ENCODE measurements at regions not wholly inside any gene's neighbourhood (a gene's known extent, or its start where the extent isn't known, plus 50 kb on each side); places are given as distances from the start of the nearest gene placed in this dataset.
"Not testable (repeated sequence)": the region's sequence is repeated elsewhere in the genome, so short reads cannot be mapped to it uniquely, and the experiment has no call there.

GRCh38 chr4:137825505-137825904 lies 293.2 kb upstream of the PCDH18 start:
- H3K27ac ChIP-seq (ENCODE audit: low read depth, low read length) = no peak overlapping the region
- H3K9me3 ChIP-seq (ENCODE audit: control insufficient read depth in 5 of 5, low read length in 5 of 5) = peaks cover 0 to 8% (median 4%) of the 10 kb centered on the region in 5 donors
- no peak overlapping the region for H3K9ac ChIP-seq (ENCODE audit: low read length in 5 of 5)
- no peaks in the 10 kb centered on the region for H3K27me3 ChIP-seq (ENCODE audit: control insufficient read depth in 5 of 5, insufficient read depth in 4 of 5, low read length in 5 of 5)
- H3K36me3 ChIP-seq (ENCODE audit: control insufficient read depth in 5 of 5, insufficient read depth in 5 of 5, low read length in 5 of 5) = no peaks in the 10 kb centered on the region
- H3K4me1 ChIP-seq (ENCODE audit: control insufficient read depth in 5 of 5, insufficient read depth in 5 of 5, low read length in 5 of 5) = no peaks in the 10 kb centered on the region
- no peak overlapping the region for H3K4me3 ChIP-seq (ENCODE audit: low read depth in 1 of 5, low read length in 5 of 5)

- Histone ChIP-seq H3K36me3 (ENCODE audit: control insufficient read depth in 5 of 5, insufficient read depth in 5 of 5, low read length in 5 of 5) (no peaks in the 10 kb centered on the region), H3K4me3 (ENCODE audit: low read depth in 1 of 5, low read length in 5 of 5) (no peak overlapping the region), H3K9me3 (ENCODE audit: control insufficient read depth in 5 of 5, low read length in 5 of 5) (peaks cover 0 to 5% (median 0%) of the 10 kb centered on the region in 5 donors), H3K4me1 (ENCODE audit: control insufficient read depth in 5 of 5, insufficient read depth in 5 of 5, low read length in 5 of 5) (no peaks in the 10 kb centered on the region), H3K27me3 (ENCODE audit: control insufficient read depth in 5 of 5, insufficient read depth in 4 of 5, low read length in 5 of 5) (no peaks in the 10 kb centered on the region), H3K27ac (ENCODE audit: low read depth, low read length) (no peak overlapping the region), H3K9ac (ENCODE audit: low read length in 5 of 5) (no peak overlapping the region)
Measured at GRCh38 chr4:137823007-137823406, 290.7 kb upstream of the PCDH18 start.

GRCh38 chr4:137819964-137820383 lies 287.7 kb upstream of the PCDH18 start:
- no peaks in the 10 kb centered on the region for H3K4me1 ChIP-seq (ENCODE audit: control insufficient read depth in 5 of 5, insufficient read depth in 5 of 5, low read length in 5 of 5)
- H3K27me3 ChIP-seq (ENCODE audit: control insufficient read depth in 5 of 5, insufficient read depth in 4 of 5, low read length in 5 of 5) = no peaks in the 10 kb centered on the region
- H3K27ac ChIP-seq (ENCODE audit: low read depth, low read length) = no peak overlapping the region
- H3K36me3 ChIP-seq (ENCODE audit: control insufficient read depth in 5 of 5, insufficient read depth in 5 of 5, low read length in 5 of 5) = no peaks in the 10 kb centered on the region
- peaks cover 0 to 2% (median 0%) of the 10 kb centered on the region in 5 donors for H3K9me3 ChIP-seq (ENCODE audit: control insufficient read depth in 5 of 5, low read length in 5 of 5)
- no peak overlapping the region for H3K9ac ChIP-seq (ENCODE audit: low read length in 5 of 5)
- H3K4me3 ChIP-seq (ENCODE audit: low read depth in 1 of 5, low read length in 5 of 5) = no peak overlapping the region

DNA sequence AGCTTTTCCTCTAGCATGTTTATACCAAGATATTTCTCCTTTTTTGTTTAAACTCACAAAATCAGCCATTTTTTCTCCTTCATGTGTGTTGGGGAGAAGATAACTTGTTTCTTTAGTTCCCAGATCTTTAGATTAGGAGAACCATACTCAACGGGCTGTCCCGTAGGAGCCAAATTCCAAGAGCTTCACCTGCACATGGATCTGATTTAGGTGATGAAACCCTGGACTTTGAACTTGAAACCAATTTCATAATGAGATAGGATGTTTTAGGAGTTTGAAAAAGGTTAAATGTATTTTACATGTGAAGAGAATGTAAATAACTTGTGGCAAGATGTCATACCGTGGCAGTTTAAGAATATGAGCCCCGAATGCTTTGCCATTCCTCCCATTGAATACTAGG lies 280.0 kb upstream of the PCDH18 start:
- Histone ChIP-seq H3K27me3 (ENCODE audit: control insufficient read depth in 5 of 5, insufficient read depth in 4 of 5, low read length in 5 of 5) (no peaks in the 10 kb centered on the region), H3K27ac (ENCODE audit: low read depth, low read length) (no peak overlapping the region), H3K36me3 (ENCODE audit: control insufficient read depth in 5 of 5, insufficient read depth in 5 of 5, low read length in 5 of 5) (no peaks in the 10 kb centered on the region), H3K4me1 (ENCODE audit: control insufficient read depth in 5 of 5, insufficient read depth in 5 of 5, low read length in 5 of 5) (no peaks in the 10 kb centered on the region), H3K9me3 (ENCODE audit: control insufficient read depth in 5 of 5, low read length in 5 of 5) (peaks cover 0 to 3% (median 0%) of the 10 kb centered on the region in 5 donors), H3K4me3 (ENCODE audit: low read depth in 1 of 5, low read length in 5 of 5) (no peak overlapping the region), H3K9ac (ENCODE audit: low read length in 5 of 5) (no peak overlapping the region)

DNA sequence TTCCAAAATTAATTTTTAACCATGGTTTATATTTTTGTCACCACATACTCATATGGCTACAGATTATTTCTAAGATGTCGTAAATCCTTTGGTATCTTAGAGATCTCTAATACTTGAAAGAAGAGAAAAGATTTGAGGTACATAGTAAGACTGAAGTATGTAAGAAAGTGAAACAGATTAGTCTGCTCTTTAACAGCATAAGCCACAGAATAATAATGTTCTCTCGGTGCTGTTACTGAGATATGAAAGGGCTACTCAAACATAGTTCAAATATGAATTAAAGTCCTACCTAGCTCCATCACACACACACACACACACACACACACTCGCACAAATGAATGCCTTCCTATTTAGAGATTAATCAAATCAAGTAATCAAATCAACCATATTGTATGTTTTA lies 274.1 kb upstream of the PCDH18 start:
- H3K36me3 ChIP-seq (ENCODE audit: control insufficient read depth in 5 of 5, insufficient read depth in 5 of 5, low read length in 5 of 5) = no peaks in the 10 kb centered on the region
- no peak overlapping the region for H3K27ac ChIP-seq (ENCODE audit: low read depth, low read length)
- H3K4me3 ChIP-seq (ENCODE audit: low read depth in 1 of 5, low read length in 5 of 5) = no peak overlapping the region
- H3K27me3 ChIP-seq (ENCODE audit: control insufficient read depth in 5 of 5, insufficient read depth in 4 of 5, low read length in 5 of 5) = no peaks in the 10 kb centered on the region
- H3K9me3 ChIP-seq (ENCODE audit: control insufficient read depth in 5 of 5, low read length in 5 of 5) = no peaks in the 10 kb centered on the region
- H3K4me1 ChIP-seq (ENCODE audit: control insufficient read depth in 5 of 5, insufficient read depth in 5 of 5, low read length in 5 of 5) = no peaks in the 10 kb centered on the region
- no peak overlapping the region for H3K9ac ChIP-seq (ENCODE audit: low read length in 5 of 5)

DNA sequence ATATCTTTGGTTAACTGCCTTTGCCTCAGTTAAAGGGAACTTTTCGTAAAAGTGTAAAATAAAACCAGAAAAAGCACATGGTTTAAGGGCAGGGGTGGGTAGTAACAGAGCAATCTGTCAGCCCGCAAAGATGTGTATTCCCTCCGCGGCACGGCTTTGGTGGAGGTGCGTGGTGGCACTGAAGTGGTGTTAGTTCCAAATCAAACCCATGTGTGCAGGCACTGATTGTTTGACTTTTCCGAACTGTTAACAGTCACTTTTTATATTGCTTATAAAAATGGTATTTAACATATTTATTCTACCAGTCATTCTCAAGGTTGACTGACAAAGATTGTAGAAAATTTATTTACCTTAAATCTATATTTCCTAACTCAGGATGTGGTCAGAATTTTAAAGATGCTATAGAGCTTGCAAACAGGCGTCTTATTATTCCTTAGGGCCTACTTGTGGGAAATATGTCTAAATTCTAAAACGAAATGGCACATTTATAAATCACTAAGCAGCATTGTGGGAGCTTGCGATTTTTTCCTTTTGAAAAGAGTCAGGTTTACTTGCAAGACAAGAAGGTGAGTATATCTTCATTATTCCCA lies 272.7 kb upstream of the PCDH18 start:
- Histone ChIP-seq H3K36me3 (ENCODE audit: control insufficient read depth in 5 of 5, insufficient read depth in 5 of 5, low read length in 5 of 5) (no peaks in the 10 kb centered on the region), H3K27me3 (ENCODE audit: control insufficient read depth in 5 of 5, insufficient read depth in 4 of 5, low read length in 5 of 5) (no peaks in the 10 kb centered on the region), H3K9me3 (ENCODE audit: control insufficient read depth in 5 of 5, low read length in 5 of 5) (no peaks in the 10 kb centered on the region), H3K4me3 (ENCODE audit: low read depth in 1 of 5, low read length in 5 of 5) (no peak overlapping the region), H3K4me1 (ENCODE audit: control insufficient read depth in 5 of 5, insufficient read depth in 5 of 5, low read length in 5 of 5) (no peaks in the 10 kb centered on the region), H3K9ac (ENCODE audit: low read length in 5 of 5) (no peak overlapping the region), H3K27ac (ENCODE audit: low read depth, low read length) (no peak overlapping the region)

DNA sequence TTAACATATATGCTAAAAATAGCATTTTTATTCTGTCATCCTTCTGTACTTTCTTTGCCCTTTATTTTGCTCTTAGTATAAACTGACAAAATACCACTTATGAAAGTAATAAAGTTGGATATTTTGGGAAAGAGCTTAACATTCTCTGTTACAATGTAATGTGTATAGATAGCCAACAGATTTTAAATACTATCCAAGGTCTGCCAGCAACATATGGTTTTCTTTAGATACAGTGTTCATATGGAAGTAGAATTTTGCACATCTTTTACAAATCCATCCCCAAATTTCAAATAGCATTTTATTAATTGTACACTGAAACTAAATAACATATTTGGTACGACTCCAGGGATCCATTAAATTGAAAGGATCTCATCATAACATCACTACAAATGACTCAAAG lies 268.6 kb upstream of the PCDH18 start:
- H3K27me3 ChIP-seq (ENCODE audit: control insufficient read depth in 5 of 5, insufficient read depth in 4 of 5, low read length in 5 of 5) = no peaks in the 10 kb centered on the region
- H3K27ac ChIP-seq (ENCODE audit: low read depth, low read length) = no peak overlapping the region
- H3K4me3 ChIP-seq (ENCODE audit: low read depth in 1 of 5, low read length in 5 of 5) = no peak overlapping the region
- no peaks in the 10 kb centered on the region for H3K4me1 ChIP-seq (ENCODE audit: control insufficient read depth in 5 of 5, insufficient read depth in 5 of 5, low read length in 5 of 5)
- H3K9ac ChIP-seq (ENCODE audit: low read length in 5 of 5) = no peak overlapping the region
- no peaks in the 10 kb centered on the region for H3K9me3 ChIP-seq (ENCODE audit: control insufficient read depth in 5 of 5, low read length in 5 of 5)
- no peaks in the 10 kb centered on the region for H3K36me3 ChIP-seq (ENCODE audit: control insufficient read depth in 5 of 5, insufficient read depth in 5 of 5, low read length in 5 of 5)

- H3K9me3 ChIP-seq (ENCODE audit: control insufficient read depth in 5 of 5, low read length in 5 of 5) = no peaks in the 10 kb centered on the region
- H3K4me1 ChIP-seq (ENCODE audit: control insufficient read depth in 5 of 5, insufficient read depth in 5 of 5, low read length in 5 of 5) = peaks cover 0 to 9% (median 6%) of the 10 kb centered on the region in 5 donors
- H3K27ac ChIP-seq (ENCODE audit: low read depth, low read length) = no peak overlapping the region
- H3K36me3 ChIP-seq (ENCODE audit: control insufficient read depth in 5 of 5, insufficient read depth in 5 of 5, low read length in 5 of 5) = no peaks in the 10 kb centered on the region
- no peaks in the 10 kb centered on the region for H3K27me3 ChIP-seq (ENCODE audit: control insufficient read depth in 5 of 5, insufficient read depth in 4 of 5, low read length in 5 of 5)
- peak overlapping the region; percentile 24 to 66 (median 49) for H3K4me3 ChIP-seq (ENCODE audit: low read depth in 1 of 5, low read length in 5 of 5)
- H3K9ac ChIP-seq (ENCODE audit: low read length in 5 of 5) = peak overlapping the region in 2 of 5 donors; percentile 21 to 68
Measured at GRCh38 chr4:137794764-137795254, 262.5 kb upstream of the PCDH18 start.

GRCh38 chr4:137789263-137789662 lies 257.0 kb upstream of the PCDH18 start:
- not testable (repeated sequence) for H3K9me3 ChIP-seq (ENCODE audit: control insufficient read depth in 5 of 5, low read length in 5 of 5); H3K27ac ChIP-seq (ENCODE audit: low read depth, low read length); H3K9ac ChIP-seq (ENCODE audit: low read length in 5 of 5); H3K27me3 ChIP-seq (ENCODE audit: control insufficient read depth in 5 of 5, insufficient read depth in 4 of 5, low read length in 5 of 5); H3K36me3 ChIP-seq (ENCODE audit: control insufficient read depth in 5 of 5, insufficient read depth in 5 of 5, low read length in 5 of 5); H3K4me3 ChIP-seq (ENCODE audit: low read depth in 1 of 5, low read length in 5 of 5); H3K4me1 ChIP-seq (ENCODE audit: control insufficient read depth in 5 of 5, insufficient read depth in 5 of 5, low read length in 5 of 5)

- not testable (repeated sequence) for H3K9me3 ChIP-seq (ENCODE audit: control insufficient read depth in 5 of 5, low read length in 5 of 5); H3K9ac ChIP-seq (ENCODE audit: low read length in 5 of 5); H3K36me3 ChIP-seq (ENCODE audit: control insufficient read depth in 5 of 5, insufficient read depth in 5 of 5, low read length in 5 of 5); H3K4me1 ChIP-seq (ENCODE audit: control insufficient read depth in 5 of 5, insufficient read depth in 5 of 5, low read length in 5 of 5); H3K27me3 ChIP-seq (ENCODE audit: control insufficient read depth in 5 of 5, insufficient read depth in 4 of 5, low read length in 5 of 5); H3K4me3 ChIP-seq (ENCODE audit: low read depth in 1 of 5, low read length in 5 of 5); H3K27ac ChIP-seq (ENCODE audit: low read depth, low read length)
Measured at GRCh38 chr4:137783923-137784322, 251.6 kb upstream of the PCDH18 start.
